SH-SY5Y (cell line): ENCODE measurements at regions not wholly inside any gene's neighbourhood (a gene's known extent, or its start where the extent isn't known, plus 50 kb on each side); places are given as distances from the start of the nearest gene placed in this dataset.
A peak's percentile ranks its signal among the peaks of the same experiment; 100 is the strongest.

Experiments used
- GATA2 ChIP-seq: IDR thresholded peaks from 2 replicates; pipeline ENCODE4 v1.6.1; 2011; ENCODE audit warnings: mild to moderate bottlenecking, low read depth, low read length
- GATA3 ChIP-seq: IDR thresholded peaks from 2 replicates; pipeline ENCODE4 v1.6.1; 2011; ENCODE audit warnings: low read depth, mild to moderate bottlenecking, low read length, moderate library complexity

DNA sequence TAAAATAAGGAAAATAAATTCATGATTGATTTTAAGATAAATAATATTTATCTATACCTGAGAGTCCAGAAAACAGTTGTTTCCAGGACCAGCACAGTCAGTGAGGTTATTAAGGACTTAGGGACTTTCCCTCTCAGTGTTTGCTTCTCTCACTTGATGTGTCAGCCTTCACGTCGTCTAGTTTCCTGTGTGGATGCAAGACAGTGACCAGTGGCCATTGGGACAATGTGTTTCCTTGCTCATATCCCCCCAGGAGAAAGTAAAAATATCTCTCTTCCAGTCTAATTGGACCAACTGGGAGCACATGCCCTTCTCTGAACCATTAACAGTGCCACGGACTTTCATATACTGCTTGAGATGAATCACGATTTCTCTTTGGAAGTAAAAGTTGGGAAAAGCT, 157.8 kb upstream of the CTNNB1 start:
- TF ChIP-seq GATA2, result no peak

GRCh38 chr3:41041899-41042298, 157.4 kb upstream of the CTNNB1 start:
- TF ChIP-seq GATA3, result no peak
- no peak for TF ChIP-seq GATA2

GRCh38 chr3:41044523-41044922, 154.8 kb upstream of the CTNNB1 start:
- TF ChIP-seq GATA2 (no peak), GATA3 (no peak)

DNA sequence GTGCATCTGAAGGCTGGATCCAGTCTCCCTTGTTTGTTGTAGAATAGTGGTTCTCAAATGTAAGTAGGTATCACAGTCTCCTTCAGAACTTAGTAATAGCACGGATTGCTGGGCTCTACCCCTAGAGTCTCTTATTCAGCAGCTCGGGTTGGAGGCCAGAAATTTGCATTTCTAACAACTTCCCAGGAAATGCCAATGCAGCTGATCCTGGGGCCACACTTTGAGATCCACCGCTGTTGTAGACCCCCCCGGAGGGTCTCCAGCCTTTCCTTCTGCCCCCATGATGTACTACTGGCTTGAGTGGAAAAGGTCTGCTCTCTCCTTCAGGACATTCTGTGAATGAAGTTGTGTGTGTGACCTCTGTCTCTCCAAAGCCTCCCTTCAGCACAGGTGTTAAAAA, 153.8 kb upstream of the CTNNB1 start:
- TF ChIP-seq GATA3, result no peak
- TF ChIP-seq GATA2, result no peak

DNA sequence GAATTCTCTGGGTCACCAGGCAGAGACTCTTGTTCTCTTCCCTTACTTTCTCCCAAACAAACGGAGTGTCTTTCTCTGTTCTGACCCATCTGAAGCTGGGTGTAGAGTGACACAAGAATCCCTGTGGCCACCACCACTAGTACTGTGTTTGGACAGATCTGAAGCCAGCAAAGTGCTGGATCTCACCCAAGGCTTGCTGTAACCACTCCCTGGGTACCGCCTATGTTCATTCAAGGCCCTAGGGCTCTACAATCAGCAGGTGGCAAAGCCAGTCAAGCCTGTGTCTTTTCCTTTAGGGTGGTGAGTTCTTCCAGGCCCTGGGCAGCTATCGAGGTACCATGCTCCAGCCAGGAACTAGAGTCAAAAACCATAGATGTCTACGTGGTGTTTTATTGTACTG, 149.2 kb upstream of the CTNNB1 start:
- TF ChIP-seq GATA3 (no peak), GATA2 (no peak)

DNA sequence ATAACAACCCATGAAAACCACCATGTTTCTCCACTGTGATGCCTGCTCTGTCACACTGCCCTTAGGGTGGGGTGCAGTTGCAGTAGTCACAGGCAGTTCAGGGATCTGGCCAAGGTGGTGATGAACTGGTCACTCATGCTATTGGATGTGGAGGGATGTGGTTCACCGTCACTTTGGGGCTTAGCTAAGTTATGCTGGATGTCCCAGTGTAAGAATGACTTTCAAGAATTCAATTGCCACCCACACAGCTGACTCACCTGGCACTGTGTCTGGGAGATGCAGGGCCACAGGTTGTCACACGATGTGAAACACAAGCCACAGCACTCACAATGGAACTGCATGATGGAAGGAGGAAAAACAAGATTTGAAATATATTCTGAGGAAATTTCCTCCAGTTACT, 146.1 kb upstream of the CTNNB1 start:
- no peak for TF ChIP-seq GATA2
- TF ChIP-seq GATA3, result no peak

GRCh38 chr3:41060106-41060505, 139.2 kb upstream of the CTNNB1 start:
- TF ChIP-seq GATA2 (no peak), GATA3 (no peak)

DNA sequence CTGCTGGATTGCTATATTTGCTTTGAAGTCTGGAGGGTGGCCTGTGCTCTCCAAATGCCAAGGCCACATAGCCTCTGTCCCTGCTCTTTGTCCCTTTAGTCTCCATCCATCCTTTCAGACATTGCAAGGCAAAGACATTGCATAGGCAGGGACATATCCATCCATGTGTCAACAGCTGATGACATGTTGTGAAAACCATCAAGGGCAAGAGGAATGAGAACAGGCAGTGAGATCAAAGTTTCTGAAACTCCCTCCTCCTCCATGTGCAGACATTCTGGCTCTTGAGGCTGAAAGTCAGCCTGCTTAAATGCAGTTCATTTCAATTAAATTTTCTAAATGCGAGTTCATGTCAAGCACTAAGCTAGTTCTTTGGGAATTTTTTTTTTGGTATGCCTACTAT, 135.2 kb upstream of the CTNNB1 start:
- TF ChIP-seq GATA2, result no peak
- no peak for TF ChIP-seq GATA3

- no peak for TF ChIP-seq GATA3
Observed at GRCh38 chr3:41064526-41064925, 134.8 kb upstream of the CTNNB1 start.

GRCh38 chr3:41065340-41065739, 134.0 kb upstream of the CTNNB1 start:
- no peak for TF ChIP-seq GATA2
- no peak for TF ChIP-seq GATA3

GRCh38 chr3:41073190-41073589, 126.1 kb upstream of the CTNNB1 start:
- TF ChIP-seq GATA3, result no peak
- no peak for TF ChIP-seq GATA2

DNA sequence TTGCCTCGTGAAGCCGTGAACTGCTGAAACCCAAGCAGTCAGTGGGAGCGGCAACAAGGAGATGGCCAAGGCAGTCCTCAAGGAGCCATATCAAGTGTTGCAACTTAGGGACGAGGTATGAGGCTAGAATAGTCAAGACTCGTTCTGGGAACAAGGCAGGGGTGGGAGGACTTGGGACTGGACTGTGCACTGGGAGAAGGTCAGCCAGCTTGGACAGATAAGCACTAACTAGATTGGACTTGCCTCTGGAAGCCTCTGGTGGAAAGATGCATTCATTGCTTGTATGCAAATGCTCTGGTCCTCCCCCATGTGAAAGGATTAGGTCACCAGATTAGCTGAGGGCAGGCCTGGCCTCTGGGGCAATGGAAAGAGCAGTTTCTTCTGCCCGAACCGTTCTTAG, 123.3 kb upstream of the CTNNB1 start:
- TF ChIP-seq GATA3, result no peak
- 0 out of 2 replicates have a peak, but pooled peaks have one; percentile 20 for TF ChIP-seq GATA2

DNA sequence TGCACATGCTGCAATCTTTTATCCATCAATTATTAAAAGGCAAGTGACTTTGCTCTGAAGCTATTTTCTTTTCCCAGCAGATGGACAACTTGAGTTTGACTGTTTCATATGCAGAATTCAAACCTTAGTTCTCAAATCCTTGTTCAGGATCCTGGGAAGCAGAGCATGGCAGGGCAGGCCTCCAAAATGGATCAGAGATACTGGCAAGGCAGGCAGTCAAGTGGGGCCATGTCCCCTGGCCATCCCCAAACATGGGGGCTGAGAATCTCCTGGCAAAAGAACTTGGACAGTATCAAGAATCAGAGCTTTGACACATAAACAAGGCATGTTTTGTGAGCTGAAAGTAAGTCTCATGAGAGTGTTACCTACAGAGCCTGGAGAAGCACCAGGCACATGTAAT, 122.9 kb upstream of the CTNNB1 start:
- TF ChIP-seq GATA2 (no peak), GATA3 (no peak)

- no peak for TF ChIP-seq GATA3
- no peak for TF ChIP-seq GATA2
Observed at GRCh38 chr3:41080141-41080540, 119.2 kb upstream of the CTNNB1 start.

GRCh38 chr3:41088882-41089281, 110.4 kb upstream of the CTNNB1 start:
- no peak for TF ChIP-seq GATA2
- TF ChIP-seq GATA3, result no peak

DNA sequence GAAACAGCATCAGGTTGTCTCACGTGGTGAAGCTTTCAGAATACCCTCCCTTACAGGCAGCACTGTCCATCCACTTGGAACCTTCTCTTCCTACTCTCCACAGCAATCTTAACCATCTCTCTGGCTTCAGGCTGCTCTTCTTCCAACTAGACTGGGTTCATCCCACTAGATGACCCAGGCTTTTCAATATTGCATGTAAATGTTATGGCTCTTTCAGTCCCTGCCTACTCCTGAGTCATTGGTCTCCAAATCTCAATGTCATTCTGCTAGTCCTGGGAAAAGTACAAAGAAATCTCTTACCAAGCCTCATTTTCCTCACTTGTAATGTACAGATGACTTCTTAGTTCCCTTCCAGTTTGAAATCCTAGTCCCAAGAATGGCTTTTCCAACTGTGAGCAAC, 109.7 kb upstream of the CTNNB1 start:
- no peak for TF ChIP-seq GATA3
- no peak for TF ChIP-seq GATA2
